NCI-H446 treated with DMSO at 0.1 percent for 48 hours (cell line): ENCODE measurements at regions not wholly inside any gene's neighbourhood (a gene's known extent, or its start where the extent isn't known, plus 50 kb on each side); places are given as distances from the start of the nearest gene placed in this dataset.

ENCODE experiments used
- DNase-seq: peaks from one replicate; lab custom pipeline; 2025; lab: John Stamatoyannopoulos, UW

DNA sequence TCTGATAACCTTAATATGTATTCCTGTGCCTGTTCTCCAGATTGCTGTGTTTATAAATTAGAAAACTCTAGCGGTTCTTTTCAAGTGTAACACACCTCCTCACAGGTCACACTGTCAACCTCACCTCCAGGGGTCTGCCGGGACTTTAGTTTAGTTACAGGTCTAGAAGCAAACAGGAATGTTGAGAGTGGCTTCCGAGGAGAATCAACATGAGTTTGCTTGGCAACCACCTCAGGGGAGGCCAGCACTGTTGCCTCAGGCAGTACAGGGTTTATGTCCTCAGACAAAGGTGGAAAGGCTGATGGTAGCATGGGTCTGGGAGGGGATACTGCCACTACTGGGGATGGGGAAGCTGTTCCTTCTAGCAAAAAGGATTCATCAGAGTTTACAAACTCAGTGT lies 438.0 kb downstream of the DTHD1 start:
- no peak for DNase-seq

DNA sequence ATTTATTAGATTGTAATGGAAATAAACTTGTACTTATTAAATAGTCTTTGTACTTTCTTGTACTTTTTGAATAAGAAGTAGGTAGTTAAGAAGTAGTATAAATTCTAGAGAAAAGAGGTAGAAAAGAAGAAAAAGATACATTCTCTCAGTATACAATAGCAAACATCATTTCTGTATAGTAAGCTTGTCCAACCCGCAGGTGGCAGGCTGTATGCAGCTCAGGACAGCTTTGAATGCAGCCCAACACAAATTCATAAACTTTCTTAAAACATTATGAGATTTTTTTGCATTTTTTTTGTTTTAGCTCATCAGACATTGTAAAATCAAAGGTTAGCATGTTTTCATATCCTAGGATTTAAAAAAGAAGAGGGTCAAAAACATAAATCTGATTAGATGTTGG lies 441.6 kb downstream of the DTHD1 start:
- no peak for DNase-seq

DNA sequence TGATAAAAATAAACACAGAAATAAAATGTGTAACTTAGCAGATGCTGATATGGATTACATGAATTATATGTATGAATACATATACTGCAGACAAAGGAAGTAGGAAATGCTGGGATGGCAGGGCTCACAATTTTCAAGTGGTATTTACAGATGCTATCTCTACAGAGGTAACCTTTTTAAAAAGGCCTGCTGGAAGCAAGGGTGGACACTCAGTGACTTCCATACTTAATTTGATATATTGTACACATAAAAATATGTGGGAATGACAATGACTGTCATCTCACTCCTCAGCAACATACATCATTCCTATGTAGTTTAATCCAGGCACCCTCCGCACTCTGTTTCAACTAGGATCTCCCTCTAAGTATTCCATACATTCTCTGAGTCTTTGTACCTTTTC lies 452.9 kb downstream of the DTHD1 start:
- no peak for DNase-seq

DNA sequence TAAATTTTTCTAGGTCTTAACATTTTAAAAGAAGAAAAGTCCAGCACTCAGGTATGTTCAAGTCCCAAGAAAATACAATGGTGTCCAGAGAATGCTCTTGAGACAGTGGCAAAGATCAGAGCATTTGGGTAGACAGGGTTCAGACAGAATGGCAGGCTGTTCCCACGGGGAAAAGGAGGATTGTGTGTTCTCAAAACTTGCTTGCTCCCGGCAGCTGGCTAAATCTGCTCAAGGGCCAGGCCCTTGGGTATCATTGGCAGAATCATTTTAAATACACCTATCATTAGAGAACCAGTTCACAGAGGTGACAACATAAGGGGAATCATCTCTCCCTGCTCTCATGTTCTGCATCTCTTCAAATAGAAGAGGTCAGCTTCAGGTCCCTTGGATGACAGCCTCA lies 456.3 kb downstream of the DTHD1 start:
- no peak for DNase-seq

DNA sequence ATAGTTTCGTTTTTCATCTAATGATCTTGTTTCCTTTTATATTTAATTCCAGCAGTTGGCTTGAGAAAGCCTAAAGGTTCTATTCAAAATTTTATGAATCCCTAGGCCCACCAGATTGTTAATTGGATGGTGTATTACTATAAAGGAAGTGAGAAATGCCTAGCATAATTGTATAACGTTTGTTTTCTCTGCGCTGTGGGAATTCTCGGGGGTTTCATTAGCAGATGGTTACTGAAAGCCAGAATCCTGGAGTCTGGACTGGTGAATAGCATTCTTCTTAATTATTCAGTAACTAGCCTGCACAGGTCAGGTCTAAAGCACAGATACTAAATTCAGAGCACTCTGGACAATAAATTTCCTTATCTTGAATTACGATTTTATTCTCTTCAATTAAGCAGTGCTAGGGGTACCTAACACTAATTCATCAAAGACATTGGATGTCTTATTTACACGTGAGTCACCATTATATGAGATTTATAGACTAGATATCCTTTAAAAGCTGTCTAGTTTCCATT lies 459.4 kb downstream of the DTHD1 start:
- peak; percentile 67 for DNase-seq

DNA sequence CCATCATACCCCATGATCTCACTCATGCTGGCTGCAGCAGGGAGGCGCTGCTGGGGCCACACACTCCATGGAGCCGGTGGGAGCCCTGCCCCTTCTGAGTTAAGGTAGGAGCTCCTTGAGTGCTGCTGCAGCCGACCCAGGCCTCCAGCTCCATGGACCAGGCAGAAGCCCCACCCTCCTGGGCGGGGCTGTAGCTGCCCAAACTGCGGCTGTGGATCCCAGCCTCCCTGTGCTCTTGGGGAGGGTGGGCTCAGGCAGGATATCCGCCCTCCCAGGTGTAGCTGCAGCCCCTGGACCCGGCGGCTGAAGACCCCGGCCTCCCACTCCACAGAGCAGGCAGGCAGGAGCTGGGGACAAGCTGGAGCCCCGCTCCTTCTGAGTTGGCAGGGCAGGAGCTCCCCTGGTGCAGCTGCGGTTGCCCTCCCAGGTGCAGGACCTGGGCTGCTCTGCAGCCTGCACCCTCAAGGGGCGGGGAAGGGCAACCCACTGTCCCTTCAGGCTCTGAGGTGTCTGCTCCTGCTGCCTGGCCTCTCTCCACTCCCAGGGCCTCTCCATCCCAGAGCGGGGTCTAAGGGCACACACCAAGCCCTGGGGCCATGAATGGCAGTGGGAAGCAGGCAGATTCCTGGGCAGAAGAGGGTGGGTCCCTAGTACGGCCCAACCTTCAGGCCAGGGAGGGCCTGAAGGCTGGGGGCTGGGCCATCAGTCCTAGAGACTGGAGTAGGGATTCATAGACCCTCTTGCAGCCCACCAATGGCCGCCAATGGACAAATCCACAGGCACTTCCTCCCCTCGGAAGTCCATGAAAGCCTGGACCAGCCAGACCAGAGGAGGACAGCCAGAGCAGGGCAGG lies 466.1 kb downstream of the DTHD1 start:
- DNase-seq = no peak

DNA sequence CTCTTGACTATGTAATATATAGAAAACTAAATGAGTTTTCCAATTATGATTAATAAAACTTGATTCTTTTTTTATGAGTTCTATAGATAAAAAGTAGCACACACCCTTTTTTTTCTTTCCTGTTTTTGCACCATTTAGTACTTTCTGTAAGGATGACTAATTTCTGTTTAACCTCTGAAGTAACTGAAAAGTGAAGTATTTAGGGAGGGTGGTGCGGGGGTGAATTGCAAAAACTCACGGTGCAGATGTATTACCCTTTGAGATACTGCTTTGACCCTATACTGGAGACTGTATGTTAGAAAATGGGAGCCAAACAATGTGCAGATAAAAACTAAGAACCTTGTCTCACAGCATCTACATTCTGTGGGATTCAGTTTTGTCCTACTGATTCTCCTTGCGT lies 471.6 kb downstream of the DTHD1 start:
- DNase-seq = no peak

DNA sequence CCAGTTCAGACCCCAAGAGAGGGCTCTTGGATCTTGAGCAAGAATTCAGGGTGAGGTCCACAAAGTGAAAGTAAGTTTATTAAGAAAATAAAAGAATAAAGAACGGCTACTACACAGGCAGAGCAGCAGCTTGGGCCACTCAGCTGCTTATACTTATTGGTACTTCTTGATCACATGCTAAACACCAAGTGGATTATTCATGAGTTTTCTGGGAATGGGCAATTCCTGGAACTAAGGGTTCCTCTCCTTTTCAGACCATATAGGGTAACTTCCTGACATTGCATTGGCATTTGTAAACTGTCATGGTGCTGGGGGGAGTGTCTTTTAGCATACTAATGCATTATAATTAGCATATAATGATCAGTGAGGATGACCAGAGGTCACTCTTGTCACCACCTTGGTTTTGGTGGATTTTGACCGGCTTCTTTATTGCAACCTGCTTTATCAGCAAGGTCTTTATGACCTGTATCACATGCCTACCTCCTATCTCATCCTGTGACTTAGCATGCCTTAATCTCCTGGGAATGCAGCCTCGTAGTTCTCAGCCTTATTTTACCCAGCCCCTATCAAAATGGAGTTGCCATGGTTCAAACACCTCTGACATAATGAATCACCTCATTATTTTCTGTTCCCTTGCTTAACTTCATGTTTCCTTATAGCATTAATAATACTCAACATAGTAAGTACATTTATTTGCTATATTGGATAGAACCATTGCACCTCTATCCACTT lies 476.3 kb downstream of the DTHD1 start:
- no peak for DNase-seq

DNA sequence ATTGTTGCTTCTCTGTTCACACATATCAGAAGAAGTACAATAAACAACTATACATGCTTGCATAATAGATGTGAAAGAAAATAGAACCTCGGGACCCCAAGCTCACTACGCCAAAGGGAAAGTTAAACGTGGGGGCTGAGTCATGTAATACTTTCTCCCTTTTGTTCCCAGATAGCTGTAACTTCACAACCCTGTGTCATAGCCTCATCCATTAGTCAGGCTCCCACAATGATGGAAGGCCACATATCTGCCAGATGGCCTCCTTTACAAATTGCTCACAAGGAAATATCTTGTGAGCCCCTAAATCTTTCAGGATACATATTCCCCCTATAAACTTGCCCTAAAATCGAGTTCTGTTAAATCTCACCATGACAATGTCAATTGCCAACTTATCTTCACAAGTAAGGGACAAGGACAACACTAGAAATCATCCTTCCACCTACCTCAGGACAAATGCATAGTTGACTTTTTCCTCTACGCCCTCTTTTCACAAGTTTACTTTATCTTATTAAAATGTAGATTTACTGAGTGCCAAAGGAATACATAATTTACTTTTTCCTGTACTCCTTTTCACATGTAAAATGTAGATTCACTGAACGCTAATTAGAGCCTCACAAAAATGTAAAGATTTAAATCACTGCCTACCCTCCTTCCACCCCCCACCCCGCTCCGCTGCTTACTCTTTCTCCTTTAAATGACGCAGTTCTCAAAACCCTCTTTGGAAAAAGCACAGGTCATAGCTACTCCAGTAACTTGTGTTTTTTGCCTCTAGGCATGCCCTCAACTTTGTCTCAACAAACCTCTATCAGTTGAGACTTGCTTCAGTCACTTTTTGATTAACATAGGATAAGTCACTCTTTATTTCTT lies 477.1 kb downstream of the DTHD1 start:
- no peak for DNase-seq

DNA sequence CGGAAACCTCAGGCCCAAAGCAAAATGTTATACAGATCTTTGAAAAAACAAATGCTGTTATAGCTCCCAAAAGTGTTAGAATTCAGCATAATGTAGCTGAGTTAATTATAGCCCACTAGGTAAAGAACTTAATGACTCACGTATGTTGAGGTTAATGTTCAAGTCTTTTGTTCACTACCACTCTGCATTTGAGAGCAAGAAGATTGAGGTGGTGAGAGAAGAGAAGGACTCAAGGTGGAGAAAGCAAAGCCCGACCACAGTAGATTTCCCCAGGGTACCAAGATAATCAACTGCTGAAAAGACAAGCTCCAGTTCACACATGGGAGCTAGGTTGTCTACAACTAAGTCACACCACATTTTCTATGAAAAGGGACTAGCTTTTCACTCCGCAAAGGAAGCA lies 480.2 kb downstream of the DTHD1 start:
- no peak for DNase-seq

DNA sequence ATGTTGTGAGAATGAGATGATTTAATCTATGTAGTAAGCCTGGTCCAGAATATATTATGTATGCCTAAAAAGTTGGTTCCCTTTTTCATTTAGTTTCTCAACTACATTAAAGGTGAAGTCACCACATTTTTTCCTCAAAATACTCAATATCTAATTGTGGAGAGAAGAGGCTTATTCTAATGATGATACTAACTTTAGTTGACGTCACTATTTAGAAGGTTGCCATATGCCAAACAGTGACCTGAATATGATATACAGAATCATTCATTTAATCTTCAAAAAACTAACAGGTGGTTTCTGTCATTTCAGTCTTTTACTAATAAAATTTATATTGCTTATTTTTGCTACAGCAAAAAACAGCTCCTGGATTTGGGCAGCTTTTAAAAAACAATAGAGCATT lies 480.7 kb upstream of the NWD2 start:
- DNase-seq = no peak

DNA sequence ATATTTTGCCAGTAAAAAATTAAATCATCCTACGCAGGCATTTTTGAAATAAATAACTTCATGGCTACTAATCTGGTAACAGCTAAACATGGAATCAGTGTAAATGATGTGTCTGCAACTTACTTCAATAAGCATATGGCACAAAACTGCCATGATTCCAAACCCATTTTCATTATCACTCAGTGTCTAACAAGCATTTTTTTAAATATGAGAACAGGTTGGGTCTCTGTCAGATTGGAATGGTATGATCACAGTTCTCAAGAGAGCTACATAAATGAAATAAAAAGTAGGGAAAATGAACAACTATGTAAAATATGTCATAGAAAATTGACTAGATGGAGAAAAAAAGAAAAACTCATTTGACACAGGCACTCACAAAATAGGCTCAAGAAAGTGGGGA lies 476.9 kb upstream of the NWD2 start:
- no peak for DNase-seq

DNA sequence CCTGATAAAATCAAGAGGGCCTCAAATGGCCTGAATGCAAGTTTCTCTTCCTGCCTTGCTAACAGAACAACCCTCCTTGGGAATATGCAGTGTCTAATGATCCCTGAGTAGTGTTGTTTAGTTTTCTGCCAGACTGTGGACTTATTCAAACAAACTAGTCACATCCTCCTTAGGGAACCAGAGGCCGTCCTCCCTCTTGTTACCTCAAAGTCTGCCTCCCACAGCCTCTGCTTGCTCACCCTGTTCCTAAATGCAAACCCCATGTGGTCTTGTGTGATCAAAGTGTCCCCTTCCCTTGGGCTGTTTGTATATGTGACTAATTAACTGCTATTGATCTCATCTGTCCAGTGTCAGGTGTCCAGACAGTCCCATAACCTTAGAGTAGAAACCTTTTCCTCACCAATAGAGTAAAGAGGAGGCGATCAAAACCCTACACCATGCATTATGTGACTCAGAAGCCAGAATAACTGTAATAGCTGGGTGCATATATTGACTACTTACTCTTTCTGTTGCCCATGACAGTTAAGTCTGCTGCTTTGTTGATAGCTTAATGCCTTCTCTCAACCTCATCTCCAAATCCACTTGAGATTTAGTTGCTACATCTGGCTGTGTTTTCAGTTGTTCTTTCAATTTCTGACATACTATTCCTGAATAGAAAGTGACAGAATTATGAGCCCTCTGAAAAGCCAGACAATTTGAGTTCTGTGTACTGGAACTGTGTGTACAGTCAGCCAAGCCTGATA lies 473.0 kb upstream of the NWD2 start:
- no peak for DNase-seq

DNA sequence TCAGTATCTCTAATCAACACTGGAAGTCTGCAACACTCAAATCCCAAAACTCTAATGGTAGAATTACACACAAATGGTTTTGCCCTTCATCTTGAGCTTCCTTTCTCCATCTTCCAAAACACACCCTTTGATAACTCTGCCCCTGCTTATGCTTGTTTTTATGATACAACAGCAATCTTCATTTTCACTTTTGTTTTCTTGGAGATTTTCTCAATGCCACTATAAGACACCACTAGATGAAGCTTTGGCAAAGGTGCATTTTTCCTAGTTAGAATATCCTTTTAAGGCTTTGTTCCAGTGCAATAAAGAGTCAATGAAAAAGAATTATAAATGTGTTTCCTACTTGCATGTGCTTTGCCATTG lies 472.4 kb upstream of the NWD2 start:
- DNase-seq = no peak

DNA sequence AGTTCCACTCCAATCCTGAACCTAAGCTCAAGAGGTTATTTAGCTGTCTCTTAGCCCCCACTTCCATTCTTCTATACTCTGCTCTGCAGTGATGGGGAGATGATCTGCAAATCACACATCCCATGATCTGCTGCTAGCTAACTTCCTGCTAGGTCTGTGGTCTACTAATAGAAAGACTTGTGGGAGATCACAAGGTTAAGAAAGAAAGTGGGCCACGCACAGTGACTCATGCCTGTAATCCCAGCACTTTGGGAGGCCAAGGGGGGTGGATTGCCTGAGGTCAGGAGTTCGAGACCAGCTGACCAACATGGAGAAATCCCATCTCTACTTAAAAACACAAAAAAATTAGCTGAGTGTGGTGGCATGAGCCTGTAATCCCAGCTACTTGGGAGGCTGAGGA lies 471.1 kb upstream of the NWD2 start:
- no peak for DNase-seq

DNA sequence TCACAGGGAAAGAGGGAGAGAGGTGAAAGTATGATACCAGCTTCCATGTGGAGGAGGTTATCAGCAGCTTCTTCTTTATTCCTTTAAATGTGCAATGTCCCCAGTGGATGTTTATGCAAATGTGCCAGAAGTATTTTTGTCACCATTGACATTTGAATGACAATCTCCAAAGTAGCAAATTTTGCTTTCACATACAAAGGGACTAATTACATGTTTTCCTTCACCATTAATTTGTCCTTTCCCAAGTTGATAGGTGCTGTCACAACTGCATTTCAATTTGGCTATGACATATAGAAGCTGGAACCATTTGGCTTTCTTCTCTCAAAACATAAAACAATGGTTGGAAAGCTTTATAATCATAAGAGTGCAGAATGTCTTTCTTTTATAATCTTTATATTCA lies 469.0 kb upstream of the NWD2 start:
- DNase-seq = no peak

DNA sequence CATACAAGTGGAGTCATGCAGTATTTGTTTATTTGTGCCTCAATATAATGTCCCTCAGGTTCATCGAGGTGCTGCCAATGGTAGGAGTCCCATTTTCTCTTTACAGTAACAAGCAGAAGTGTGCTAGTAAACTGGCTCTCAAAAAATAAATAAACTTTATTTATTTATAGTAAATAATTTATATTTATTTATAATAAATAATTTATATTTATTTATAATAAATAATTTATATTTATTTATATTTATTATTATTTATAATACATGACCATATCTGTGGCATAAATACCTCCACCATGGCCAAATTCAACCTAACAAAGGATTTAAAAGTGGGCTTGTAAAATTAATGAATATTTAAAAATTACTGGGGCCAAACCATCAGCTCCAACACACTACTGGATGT lies 464.9 kb upstream of the NWD2 start:
- DNase-seq = no peak

DNA sequence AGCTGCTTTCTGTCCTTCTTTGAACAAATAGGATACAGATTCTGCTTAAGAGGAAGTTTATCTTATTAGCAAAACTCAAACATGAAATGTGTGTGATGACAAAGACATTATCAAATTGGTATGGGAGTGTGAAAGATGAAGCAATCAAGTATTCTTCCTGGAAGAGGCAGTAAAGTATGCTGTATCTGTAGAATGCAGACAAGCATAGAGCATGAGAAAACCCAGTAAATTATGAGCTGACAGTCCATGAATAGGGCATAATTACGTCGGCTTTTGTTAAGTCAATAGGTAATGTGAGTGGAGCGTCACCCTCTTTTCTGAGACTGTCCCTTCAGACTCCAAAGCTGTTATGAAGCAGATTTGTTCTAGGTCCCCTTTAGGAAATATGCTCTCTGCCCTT lies 458.6 kb upstream of the NWD2 start:
- DNase-seq = no peak

DNA sequence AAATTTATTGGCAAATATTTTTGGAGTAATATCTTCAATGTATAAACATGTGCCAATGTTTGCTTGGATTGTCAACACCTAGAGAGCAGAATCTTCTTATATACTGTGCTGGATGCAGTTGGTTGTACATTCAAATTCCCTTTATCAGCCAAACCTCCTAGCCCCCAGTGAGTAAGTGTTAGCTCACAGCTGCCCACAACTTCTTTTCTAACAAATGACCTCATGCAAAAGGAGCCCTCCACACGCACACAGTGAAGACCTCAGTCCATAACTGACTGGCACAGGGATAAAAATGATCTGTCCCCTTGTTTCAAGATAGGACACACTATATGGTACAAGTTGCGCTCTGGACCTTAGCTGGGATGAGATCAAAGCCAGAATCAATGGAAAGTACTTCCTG lies 458.0 kb upstream of the NWD2 start:
- DNase-seq = peak; percentile 11

DNA sequence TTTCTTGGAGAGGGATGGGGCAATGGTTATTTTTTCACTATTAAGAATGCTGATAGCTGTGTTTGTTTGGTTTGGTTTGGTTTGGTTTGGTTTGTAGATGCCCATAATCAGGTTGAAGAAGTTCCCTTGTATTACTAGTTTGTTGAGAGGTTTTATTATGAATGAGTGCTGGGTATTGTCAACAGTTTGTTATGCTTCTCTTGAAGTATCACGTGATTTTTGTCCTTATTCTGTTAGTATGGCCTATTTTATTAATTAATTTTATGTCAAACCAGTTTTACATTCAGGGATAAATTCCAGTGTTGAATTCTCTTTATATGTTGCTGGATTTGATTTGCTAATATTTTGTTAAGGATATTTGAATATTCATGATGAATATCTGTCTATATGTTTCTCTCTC lies 449.8 kb upstream of the NWD2 start:
- no peak for DNase-seq

DNA sequence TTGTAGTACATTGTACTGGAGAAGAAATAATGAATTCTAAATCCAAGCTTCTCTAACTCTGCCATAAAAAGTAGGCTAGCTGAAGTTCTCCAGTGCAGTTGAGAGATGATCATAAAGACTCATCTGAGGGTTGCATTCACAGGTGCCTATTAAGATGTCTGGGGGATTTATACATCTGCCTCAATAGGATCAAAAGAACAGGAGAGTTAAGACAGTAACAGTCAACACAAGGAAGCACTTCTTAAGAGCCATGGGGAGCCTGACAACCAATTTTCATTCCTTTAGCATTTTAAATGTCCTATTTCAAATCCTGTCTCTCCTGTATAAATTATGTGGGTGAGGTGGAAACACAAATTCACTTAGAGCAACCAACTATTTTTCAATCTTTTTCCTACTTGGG lies 432.4 kb upstream of the NWD2 start:
- DNase-seq = no peak

DNA sequence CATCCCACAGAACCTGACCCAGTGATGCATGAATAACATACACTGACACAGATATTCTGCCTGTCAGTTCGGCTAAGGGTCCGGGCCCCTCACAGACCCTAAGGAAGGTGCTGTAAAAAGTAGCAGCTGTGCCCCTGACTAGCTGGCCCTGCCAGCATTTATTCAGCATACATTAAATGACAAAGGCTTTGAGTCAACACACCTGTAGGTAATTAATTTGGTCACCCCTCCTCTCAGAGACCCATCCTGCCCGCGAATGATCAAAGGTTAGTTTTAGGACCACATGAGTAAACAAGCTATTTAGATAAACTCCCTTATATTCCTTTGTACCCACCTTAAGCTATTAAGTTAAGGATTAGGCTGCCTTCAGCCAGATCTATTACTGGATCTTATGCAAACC lies 429.0 kb upstream of the NWD2 start:
- DNase-seq = no peak
